Body of pancreas (tissue), 4 donors: ENCODE measurements at regions not wholly inside any gene's neighbourhood (a gene's known extent, or its start where the extent isn't known, plus 50 kb on each side); places are given as distances from the start of the nearest gene placed in this dataset.

Experiments
- CTCF ChIP-seq, 7 experiments: fragments of 450-650 bp in 4 of 7; fragments of 200-600 bp in 3 of 7; sonication (generic) in 3 of 7; IDR thresholded peaks; one replicate each; pipeline ENCODE4 v1.5.1; 2016 to 2019; ENCODE audit warnings: antibody characterized with exemption in 7 of 7
- POLR2A ChIP-seq, 3 donors: fragments of 450-650 bp; IDR thresholded peaks; one replicate each; pipeline ENCODE4 v1.6.1; 2016; ENCODE audit warnings: antibody characterized with exemption in 3 of 3, mild to moderate bottlenecking in 2 of 3

- TF ChIP-seq CTCF (IDR thresholded peaks at IDR 0.05), result no peak
- no peak for TF ChIP-seq POLR2A (IDR thresholded peaks at IDR 0.05)
Measured at GRCh38 chr1:47635111-47635510, 197.3 kb downstream of the FOXD2 start.
